Epithelial cell of proximal tubule (primary cell): ENCODE measurements at regions not wholly inside any gene's neighbourhood (a gene's known extent, or its start where the extent isn't known, plus 50 kb on each side); places are given as distances from the start of the nearest gene placed in this dataset.

ENCODE experiments used
- DNase-seq: peaks from one replicate; pipeline ENCODE4 v3.0.0-alpha.2; 2011; ENCODE audit warnings: low read depth
- H3K4me3 ChIP-seq: 2 replicates; pipeline ENCODE4 v1.5.1; 2011; ENCODE audit warnings: low read depth, mild to moderate bottlenecking, low read length
- CTCF ChIP-seq: conservative IDR thresholded peaks from 2 replicates; pipeline ENCODE4 v1.5.1; 2012; ENCODE audit warnings: low read depth, mild to moderate bottlenecking, low read length

- DNase-seq, result no peak
- no peak overlapping the region for H3K4me3 ChIP-seq
- TF ChIP-seq CTCF, result no peak
Observed at GRCh38 chr6:137776786-137777686, 90.0 kb upstream of the TNFAIP3 start.

GRCh38 chr6:137777687-137778075, 89.4 kb upstream of the TNFAIP3 start:
- H3K4me3 ChIP-seq, result no peak overlapping the region
- no peak for TF ChIP-seq CTCF
- no peak for DNase-seq

GRCh38 chr6:137779982-137780381, 87.1 kb upstream of the TNFAIP3 start:
- no peak for DNase-seq
- H3K4me3 ChIP-seq, result no peak overlapping the region
- no peak for TF ChIP-seq CTCF

GRCh38 chr6:137780447-137781034, 86.5 kb upstream of the TNFAIP3 start:
- TF ChIP-seq CTCF, result no peak
- DNase-seq, result no peak

GRCh38 chr6:137781639-137782038, 85.4 kb upstream of the TNFAIP3 start:
- H3K4me3 ChIP-seq, result no peak overlapping the region
- no peak for DNase-seq
- TF ChIP-seq CTCF, result no peak

More at GRCh38 chr6:137780447-137781034, 86.5 kb upstream of the TNFAIP3 start:
- no peak overlapping the region for H3K4me3 ChIP-seq

GRCh38 chr6:137782166-137783039, 84.7 kb upstream of the TNFAIP3 start:
- no peak for DNase-seq
- TF ChIP-seq CTCF, result no peak
- H3K4me3 ChIP-seq, result no peak overlapping the region
